GM23338 (cell line): ENCODE measurements at regions not wholly inside any gene's neighbourhood (a gene's known extent, or its start where the extent isn't known, plus 50 kb on each side); places are given as distances from the start of the nearest gene placed in this dataset.

ENCODE experiments used
- ATAC-seq: fragments of 200-7000 bp; cut with Tn5 transposase; 3 replicates; pipeline ENCODE4 v1.9.1; 2020
- DNase-seq: peaks from one replicate; pipeline ENCODE4 v3.0.0-alpha.2; 2015; ENCODE audit warnings: low spot score
- H2AFZ ChIP-seq: fragments of 200-600 bp; sonication (generic); 2 replicates; pipeline ENCODE4 v1.8.0; 2016; ENCODE audit warnings: antibody characterized with exemption, mild to moderate bottlenecking, moderate library complexity
- H3F3A ChIP-seq: fragments of 200-600 bp; sonication (generic); replicated peaks from 2 replicates; pipeline ENCODE4 v1.8.0; 2017; ENCODE audit warnings: antibody characterized with exemption, mixed run types, low read depth
- H3K27ac ChIP-seq: fragments of 200-600 bp; sonication (generic); 2 replicates; pipeline ENCODE4 v1.6.1; 2016; ENCODE audit warnings: low read depth
- H3K27me3 ChIP-seq: fragments of 200-600 bp; sonication (generic); 2 replicates; pipeline ENCODE4 v1.8.0; 2016; ENCODE audit warnings: mild to moderate bottlenecking, mixed run types, moderate library complexity; ENCODE audit not compliant: insufficient read depth
- H3K36me3 ChIP-seq: fragments of 200-600 bp; sonication (generic); 2 replicates; pipeline ENCODE4 v1.8.0; 2016; ENCODE audit warnings: mild to moderate bottlenecking; ENCODE audit not compliant: insufficient read depth
- H3K4me1 ChIP-seq: fragments of 200-600 bp; sonication (generic); 2 replicates; pipeline ENCODE4 v1.8.0; 2016; ENCODE audit warnings: mild to moderate bottlenecking, moderate library complexity; ENCODE audit not compliant: insufficient read depth
- H3K4me2 ChIP-seq: fragments of 200-600 bp; sonication (generic); 2 replicates; pipeline ENCODE4 v1.7.1; 2017; ENCODE audit warnings: mixed run types
- H3K4me3 ChIP-seq: fragments of 200-600 bp; sonication (generic); 2 replicates; pipeline ENCODE4 v1.6.1; 2016; ENCODE audit warnings: mixed run types
- H3K79me2 ChIP-seq: fragments of 200-600 bp; sonication (generic); replicated peaks from 2 replicates; pipeline ENCODE4 v1.8.0; 2017; ENCODE audit warnings: mild to moderate bottlenecking; ENCODE audit not compliant: insufficient read depth
- H3K9me2 ChIP-seq: fragments of 200-600 bp; sonication (generic); 2 replicates; pipeline ENCODE4 v1.8.0; 2017; ENCODE audit not compliant: insufficient read depth
- H4K20me1 ChIP-seq: fragments of 200-600 bp; sonication (generic); replicated peaks from 2 replicates; pipeline ENCODE4 v1.8.0; 2017; ENCODE audit warnings: mild to moderate bottlenecking; ENCODE audit not compliant: insufficient read depth
- H3K27ac Mint-ChIP-seq: 2 replicates; pipeline ENCODE4 v1.8.0; 2020; ENCODE audit warnings: inconsistent platforms, mild to moderate bottlenecking, moderate library complexity, mixed read lengths
- H3K27me3 Mint-ChIP-seq: 3 replicates; pipeline ENCODE4 v1.8.0; 2022; ENCODE audit warnings: low read depth, mild to moderate bottlenecking, moderate library complexity, mixed read lengths, inconsistent platforms; ENCODE audit not compliant: insufficient read depth, poor library complexity
- H3K36me3 Mint-ChIP-seq: 3 replicates; pipeline ENCODE4 v1.8.0; 2021; ENCODE audit warnings: low read depth, mild to moderate bottlenecking, inconsistent platforms, moderate library complexity, mixed read lengths
- H3K4me1 Mint-ChIP-seq: 3 replicates; pipeline ENCODE4 v1.8.0; 2020; ENCODE audit warnings: mild to moderate bottlenecking, inconsistent platforms, mixed read lengths
- H3K4me3 Mint-ChIP-seq: 3 replicates; pipeline ENCODE4 v1.8.0; 2021; ENCODE audit warnings: moderate library complexity, mild to moderate bottlenecking, inconsistent platforms, mixed read lengths
- H3K9me3 Mint-ChIP-seq: 3 replicates; pipeline ENCODE4 v1.8.0; 2020; ENCODE audit warnings: moderate library complexity, mild to moderate bottlenecking, inconsistent platforms, mixed read lengths
- CREB1 ChIP-seq: fragments of 250-450 bp; sonication (Bioruptor Pico); IDR thresholded peaks from 2 replicates; pipeline ENCODE4 v1.5.0; 2020; ENCODE audit warnings: low read depth, mild to moderate bottlenecking, moderate library complexity
- EZH2 ChIP-seq: fragments of 200-600 bp; sonication (generic); IDR thresholded peaks from one replicate; pipeline ENCODE4 v1.8.0; 2017; ENCODE audit warnings: antibody characterized with exemption, mild to moderate bottlenecking, low read depth; ENCODE audit not compliant: unreplicated experiment
- EZH2phosphoT487 ChIP-seq: fragments of 200-600 bp; sonication (generic); IDR thresholded peaks from one replicate; pipeline ENCODE4 v1.8.1; 2018; ENCODE audit warnings: antibody characterized with exemption; ENCODE audit not compliant: unreplicated experiment
- JUNB ChIP-seq: IDR thresholded peaks from one replicate; pipeline ENCODE4 v1.6.1; 2016; ENCODE audit warnings: antibody characterized with exemption; ENCODE audit not compliant: unreplicated experiment
- NANOG ChIP-seq: IDR thresholded peaks from 2 replicates; pipeline ENCODE4 v1.6.1; 2016; ENCODE audit warnings: antibody characterized with exemption, borderline replicate concordance
- POLR2AphosphoS5 ChIP-seq: IDR thresholded peaks from 2 replicates; pipeline ENCODE4 v1.6.1; 2016; ENCODE audit warnings: antibody characterized with exemption, low read depth
- STAT1 ChIP-seq: IDR thresholded peaks from one replicate; pipeline ENCODE4 v1.6.1; 2016; ENCODE audit warnings: antibody characterized with exemption; ENCODE audit not compliant: unreplicated experiment
- ZNF114 ChIP-seq: fragments of 250-450 bp; sonication (Bioruptor Pico); IDR thresholded peaks from 2 replicates; pipeline ENCODE4 v1.5.0; 2020; ENCODE audit warnings: mild to moderate bottlenecking, moderate library complexity
- TF ChIP-seq, protein P1 (sequence below): IDR thresholded peaks from one replicate; pipeline ENCODE4 v1.6.1; 2018; ENCODE audit warnings: antibody characterized with exemption; ENCODE audit not compliant: unreplicated experiment
- TF ChIP-seq, protein P2 (sequence below): IDR thresholded peaks from 2 replicates; pipeline ENCODE4 v1.6.1; 2016; ENCODE audit warnings: antibody characterized with exemption
- TF ChIP-seq, protein P3 (sequence below), 2 experiments: fragments of 200-600 bp in 1 of 2; sonication (generic) in 1 of 2; conservative IDR thresholded peaks; 2 replicates each; pipeline versions ENCODE4 v1.5.1 to v1.6.1; 2016 to 2017; ENCODE audit warnings: antibody characterized with exemption in 2 of 2, low read depth in 2 of 2, mild to moderate bottlenecking in 2 of 2, moderate library complexity in 1 of 2
- TF ChIP-seq, protein P4 (sequence below): fragments of 250-450 bp; sonication (Bioruptor Pico); IDR thresholded peaks from 2 replicates; pipeline ENCODE4 v1.5.0; 2020; ENCODE audit warnings: mild to moderate bottlenecking, moderate library complexity

DNA sequence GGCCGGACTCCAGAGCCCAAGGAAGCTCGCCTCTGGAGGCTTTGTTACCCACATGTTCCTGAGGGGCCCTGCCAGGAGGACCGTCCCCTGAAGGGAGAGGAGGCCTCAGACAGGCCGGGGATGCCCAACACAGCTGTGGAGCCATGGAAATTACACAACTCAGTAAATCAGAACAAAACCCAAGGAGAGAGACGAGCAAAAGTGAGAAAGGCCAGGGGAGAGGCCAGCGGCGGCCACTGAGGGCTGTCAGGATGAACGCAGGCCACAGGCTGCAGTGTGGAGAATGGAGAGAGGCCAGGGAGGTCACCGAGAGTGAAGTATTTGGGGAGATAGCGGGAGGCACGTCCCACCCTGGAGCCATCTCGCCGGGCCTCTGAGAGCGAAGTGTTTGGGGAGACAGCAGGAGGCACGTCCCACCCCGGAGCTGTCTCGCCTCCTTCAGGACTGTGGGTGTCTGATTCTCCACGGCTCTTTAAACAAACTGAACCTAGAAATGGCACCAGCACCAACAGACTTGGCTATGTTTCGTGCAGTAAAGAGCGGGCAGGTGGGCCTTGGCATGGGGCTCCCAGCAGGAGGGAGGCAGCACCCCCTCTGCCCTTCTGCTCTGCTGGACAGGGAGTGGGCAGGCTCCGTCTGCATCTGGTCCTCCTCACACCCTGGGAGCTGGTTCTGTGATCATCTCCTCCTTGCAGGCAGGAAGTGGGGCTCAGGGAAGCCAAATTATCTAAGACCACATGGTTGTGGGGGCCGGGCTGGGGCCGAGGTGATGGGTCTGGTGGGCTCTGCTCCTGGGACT, 91.0 kb downstream of the YTHDF1 start:
- Histone ChIP-seq H3K4me3 (no peak overlapping the region), H3K27me3 (no peaks in the 10 kb centered on the region), H2AFZ (no peak overlapping the region), H3K79me2 (no peaks in the 10 kb centered on the region), H4K20me1 (no peaks in the 10 kb centered on the region), H3K36me3 (no peaks in the 10 kb centered on the region), H3F3A (no peaks in the 10 kb centered on the region), H3K4me1 (no peaks in the 10 kb centered on the region; the same call in 1 of the 2 replicates), H3K27ac (no peak overlapping the region), H3K9me2 (no peaks in the 10 kb centered on the region), H3K4me2 (no peak overlapping the region)
- Mint-ChIP-seq H3K9me3 (no peaks in the 10 kb centered on the region; the same call in 1 of the 3 replicates), H3K36me3 (no peaks in the 10 kb centered on the region), H3K4me3 (no peak overlapping the region; the same call in 2 of the 3 replicates), H3K4me1 (peaks cover 13% of the 10 kb centered on the region), H3K27ac (no peak overlapping the region), H3K27me3 (peaks cover 12% of the 10 kb centered on the region)
- no peak for DNase-seq
- no peak for TF ChIP-seq CREB1
- no peak for TF ChIP-seq EZH2phosphoT487
- TF ChIP-seq, protein P1, sequence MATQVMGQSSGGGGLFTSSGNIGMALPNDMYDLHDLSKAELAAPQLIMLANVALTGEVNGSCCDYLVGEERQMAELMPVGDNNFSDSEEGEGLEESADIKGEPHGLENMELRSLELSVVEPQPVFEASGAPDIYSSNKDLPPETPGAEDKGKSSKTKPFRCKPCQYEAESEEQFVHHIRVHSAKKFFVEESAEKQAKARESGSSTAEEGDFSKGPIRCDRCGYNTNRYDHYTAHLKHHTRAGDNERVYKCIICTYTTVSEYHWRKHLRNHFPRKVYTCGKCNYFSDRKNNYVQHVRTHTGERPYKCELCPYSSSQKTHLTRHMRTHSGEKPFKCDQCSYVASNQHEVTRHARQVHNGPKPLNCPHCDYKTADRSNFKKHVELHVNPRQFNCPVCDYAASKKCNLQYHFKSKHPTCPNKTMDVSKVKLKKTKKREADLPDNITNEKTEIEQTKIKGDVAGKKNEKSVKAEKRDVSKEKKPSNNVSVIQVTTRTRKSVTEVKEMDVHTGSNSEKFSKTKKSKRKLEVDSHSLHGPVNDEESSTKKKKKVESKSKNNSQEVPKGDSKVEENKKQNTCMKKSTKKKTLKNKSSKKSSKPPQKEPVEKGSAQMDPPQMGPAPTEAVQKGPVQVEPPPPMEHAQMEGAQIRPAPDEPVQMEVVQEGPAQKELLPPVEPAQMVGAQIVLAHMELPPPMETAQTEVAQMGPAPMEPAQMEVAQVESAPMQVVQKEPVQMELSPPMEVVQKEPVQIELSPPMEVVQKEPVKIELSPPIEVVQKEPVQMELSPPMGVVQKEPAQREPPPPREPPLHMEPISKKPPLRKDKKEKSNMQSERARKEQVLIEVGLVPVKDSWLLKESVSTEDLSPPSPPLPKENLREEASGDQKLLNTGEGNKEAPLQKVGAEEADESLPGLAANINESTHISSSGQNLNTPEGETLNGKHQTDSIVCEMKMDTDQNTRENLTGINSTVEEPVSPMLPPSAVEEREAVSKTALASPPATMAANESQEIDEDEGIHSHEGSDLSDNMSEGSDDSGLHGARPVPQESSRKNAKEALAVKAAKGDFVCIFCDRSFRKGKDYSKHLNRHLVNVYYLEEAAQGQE = no peak
- no peak for TF ChIP-seq STAT1
- TF ChIP-seq, protein P2, sequence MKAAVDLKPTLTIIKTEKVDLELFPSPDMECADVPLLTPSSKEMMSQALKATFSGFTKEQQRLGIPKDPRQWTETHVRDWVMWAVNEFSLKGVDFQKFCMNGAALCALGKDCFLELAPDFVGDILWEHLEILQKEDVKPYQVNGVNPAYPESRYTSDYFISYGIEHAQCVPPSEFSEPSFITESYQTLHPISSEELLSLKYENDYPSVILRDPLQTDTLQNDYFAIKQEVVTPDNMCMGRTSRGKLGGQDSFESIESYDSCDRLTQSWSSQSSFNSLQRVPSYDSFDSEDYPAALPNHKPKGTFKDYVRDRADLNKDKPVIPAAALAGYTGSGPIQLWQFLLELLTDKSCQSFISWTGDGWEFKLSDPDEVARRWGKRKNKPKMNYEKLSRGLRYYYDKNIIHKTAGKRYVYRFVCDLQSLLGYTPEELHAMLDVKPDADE = no peak
- no peak for TF ChIP-seq EZH2
- TF ChIP-seq, protein P3, sequence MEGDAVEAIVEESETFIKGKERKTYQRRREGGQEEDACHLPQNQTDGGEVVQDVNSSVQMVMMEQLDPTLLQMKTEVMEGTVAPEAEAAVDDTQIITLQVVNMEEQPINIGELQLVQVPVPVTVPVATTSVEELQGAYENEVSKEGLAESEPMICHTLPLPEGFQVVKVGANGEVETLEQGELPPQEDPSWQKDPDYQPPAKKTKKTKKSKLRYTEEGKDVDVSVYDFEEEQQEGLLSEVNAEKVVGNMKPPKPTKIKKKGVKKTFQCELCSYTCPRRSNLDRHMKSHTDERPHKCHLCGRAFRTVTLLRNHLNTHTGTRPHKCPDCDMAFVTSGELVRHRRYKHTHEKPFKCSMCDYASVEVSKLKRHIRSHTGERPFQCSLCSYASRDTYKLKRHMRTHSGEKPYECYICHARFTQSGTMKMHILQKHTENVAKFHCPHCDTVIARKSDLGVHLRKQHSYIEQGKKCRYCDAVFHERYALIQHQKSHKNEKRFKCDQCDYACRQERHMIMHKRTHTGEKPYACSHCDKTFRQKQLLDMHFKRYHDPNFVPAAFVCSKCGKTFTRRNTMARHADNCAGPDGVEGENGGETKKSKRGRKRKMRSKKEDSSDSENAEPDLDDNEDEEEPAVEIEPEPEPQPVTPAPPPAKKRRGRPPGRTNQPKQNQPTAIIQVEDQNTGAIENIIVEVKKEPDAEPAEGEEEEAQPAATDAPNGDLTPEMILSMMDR (conservative IDR thresholded peaks at IDR 0.05; ENCODE audit: low read depth in 2 of 2) = no peak
- TF ChIP-seq, protein P4, sequence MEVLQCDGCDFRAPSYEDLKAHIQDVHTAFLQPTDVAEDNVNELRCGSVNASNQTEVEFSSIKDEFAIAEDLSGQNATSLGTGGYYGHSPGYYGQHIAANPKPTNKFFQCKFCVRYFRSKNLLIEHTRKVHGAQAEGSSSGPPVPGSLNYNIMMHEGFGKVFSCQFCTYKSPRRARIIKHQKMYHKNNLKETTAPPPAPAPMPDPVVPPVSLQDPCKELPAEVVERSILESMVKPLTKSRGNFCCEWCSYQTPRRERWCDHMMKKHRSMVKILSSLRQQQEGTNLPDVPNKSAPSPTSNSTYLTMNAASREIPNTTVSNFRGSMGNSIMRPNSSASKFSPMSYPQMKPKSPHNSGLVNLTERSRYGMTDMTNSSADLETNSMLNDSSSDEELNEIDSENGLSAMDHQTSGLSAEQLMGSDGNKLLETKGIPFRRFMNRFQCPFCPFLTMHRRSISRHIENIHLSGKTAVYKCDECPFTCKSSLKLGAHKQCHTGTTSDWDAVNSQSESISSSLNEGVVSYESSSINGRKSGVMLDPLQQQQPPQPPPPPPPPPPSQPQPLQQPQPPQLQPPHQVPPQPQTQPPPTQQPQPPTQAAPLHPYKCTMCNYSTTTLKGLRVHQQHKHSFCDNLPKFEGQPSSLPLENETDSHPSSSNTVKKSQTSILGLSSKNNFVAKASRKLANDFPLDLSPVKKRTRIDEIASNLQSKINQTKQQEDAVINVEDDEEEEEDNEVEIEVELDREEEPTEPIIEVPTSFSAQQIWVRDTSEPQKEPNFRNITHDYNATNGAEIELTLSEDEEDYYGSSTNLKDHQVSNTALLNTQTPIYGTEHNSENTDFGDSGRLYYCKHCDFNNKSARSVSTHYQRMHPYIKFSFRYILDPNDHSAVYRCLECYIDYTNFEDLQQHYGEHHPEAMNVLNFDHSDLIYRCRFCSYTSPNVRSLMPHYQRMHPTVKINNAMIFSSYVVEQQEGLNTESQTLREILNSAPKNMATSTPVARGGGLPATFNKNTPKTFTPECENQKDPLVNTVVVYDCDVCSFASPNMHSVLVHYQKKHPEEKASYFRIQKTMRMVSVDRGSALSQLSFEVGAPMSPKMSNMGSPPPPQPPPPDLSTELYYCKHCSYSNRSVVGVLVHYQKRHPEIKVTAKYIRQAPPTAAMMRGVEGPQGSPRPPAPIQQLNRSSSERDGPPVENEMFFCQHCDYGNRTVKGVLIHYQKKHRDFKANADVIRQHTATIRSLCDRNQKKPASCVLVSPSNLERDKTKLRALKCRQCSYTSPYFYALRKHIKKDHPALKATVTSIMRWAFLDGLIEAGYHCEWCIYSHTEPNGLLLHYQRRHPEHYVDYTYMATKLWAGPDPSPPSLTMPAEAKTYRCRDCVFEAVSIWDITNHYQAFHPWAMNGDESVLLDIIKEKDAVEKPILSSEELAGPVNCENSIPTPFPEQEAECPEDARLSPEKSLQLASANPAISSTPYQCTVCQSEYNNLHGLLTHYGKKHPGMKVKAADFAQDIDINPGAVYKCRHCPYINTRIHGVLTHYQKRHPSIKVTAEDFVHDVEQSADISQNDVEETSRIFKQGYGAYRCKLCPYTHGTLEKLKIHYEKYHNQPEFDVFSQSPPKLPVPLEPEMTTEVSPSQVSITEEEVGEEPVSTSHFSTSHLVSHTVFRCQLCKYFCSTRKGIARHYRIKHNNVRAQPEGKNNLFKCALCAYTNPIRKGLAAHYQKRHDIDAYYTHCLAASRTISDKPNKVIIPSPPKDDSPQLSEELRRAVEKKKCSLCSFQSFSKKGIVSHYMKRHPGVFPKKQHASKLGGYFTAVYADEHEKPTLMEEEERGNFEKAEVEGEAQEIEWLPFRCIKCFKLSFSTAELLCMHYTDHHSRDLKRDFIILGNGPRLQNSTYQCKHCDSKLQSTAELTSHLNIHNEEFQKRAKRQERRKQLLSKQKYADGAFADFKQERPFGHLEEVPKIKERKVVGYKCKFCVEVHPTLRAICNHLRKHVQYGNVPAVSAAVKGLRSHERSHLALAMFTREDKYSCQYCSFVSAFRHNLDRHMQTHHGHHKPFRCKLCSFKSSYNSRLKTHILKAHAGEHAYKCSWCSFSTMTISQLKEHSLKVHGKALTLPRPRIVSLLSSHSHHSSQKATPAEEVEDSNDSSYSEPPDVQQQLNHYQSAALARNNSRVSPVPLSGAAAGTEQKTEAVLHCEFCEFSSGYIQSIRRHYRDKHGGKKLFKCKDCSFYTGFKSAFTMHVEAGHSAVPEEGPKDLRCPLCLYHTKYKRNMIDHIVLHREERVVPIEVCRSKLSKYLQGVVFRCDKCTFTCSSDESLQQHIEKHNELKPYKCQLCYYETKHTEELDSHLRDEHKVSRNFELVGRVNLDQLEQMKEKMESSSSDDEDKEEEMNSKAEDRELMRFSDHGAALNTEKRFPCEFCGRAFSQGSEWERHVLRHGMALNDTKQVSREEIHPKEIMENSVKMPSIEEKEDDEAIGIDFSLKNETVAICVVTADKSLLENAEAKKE (CRISPR knock-in tag) = no peak
- TF ChIP-seq ZNF114 (CRISPR knock-in tag) = no peak
- TF ChIP-seq NANOG = no peak
- TF ChIP-seq JUNB = no peak
- no peak for TF ChIP-seq POLR2AphosphoS5
- ATAC-seq = no peak
